K562 (cell line): ENCODE measurements at regions not wholly inside any gene's neighbourhood (a gene's known extent, or its start where the extent isn't known, plus 50 kb on each side); places are given as distances from the start of the nearest gene placed in this dataset.

Source experiments
- ATAC-seq: fragments of 200-7000 bp; cut with Tn5 transposase; 3 replicates; pipeline ENCODE4 v1.9.1; 2020; ENCODE audit warnings: moderate library complexity
- BruUV-seq: library from RNA; stranded (reverse); fragments of 400-500 nt; replicated peaks from 2 replicates; lab custom pipeline; 2021; lab: Mats Ljungman, UMichigan
- CTCF ChIA-PET: fragments of 300-600 bp; formaldehyde crosslinking; extraction: SDS; loops from one replicate; lab custom pipeline; 2021; ENCODE audit warnings: low intra/inter-chr PET ratio; lab: Yijun Ruan, JAX
- POLR2A ChIA-PET: fragments of 300-600, 350-650 bp; sonication (Branson Sonifier 250); formaldehyde crosslinking; extraction: SDS; loops from one replicate; lab custom pipeline; 2021; ENCODE audit warnings: antibody characterized with exemption, inconsistent platforms; lab: Yijun Ruan, JAX
- DNase-seq, 4 experiments: peaks; one replicate each; pipeline versions ENCODE4 v3.0.0 to v3.0.0-alpha.2; 2011 to 2018; ENCODE audit warnings: low spot score in 3 of 4, mixed read lengths in 3 of 4; ENCODE audit errors: extremely low read depth in 1 of 4
- FAIRE-seq: peaks from 2 replicates; lab custom pipeline; 2011; peaks lifted over from hg19 to GRCh38; lab: Jason Lieb, UNC
- H2AFZ ChIP-seq: 2 replicates; pipeline ENCODE4 v1.6.0; 2011; ENCODE audit warnings: low read depth, low read length, control low read depth, inconsistent platforms
- H3K27ac ChIP-seq: fragments of 200-600 bp; 3 replicates; pipeline ENCODE4 v1.8.0; 2011; ENCODE audit warnings: low read depth, mild to moderate bottlenecking, control low read depth, inconsistent platforms, low read length, moderate library complexity, mixed read lengths; ENCODE audit errors: extremely low read depth
- H3K27me3 ChIP-seq, 2 experiments: fragments of 300-600 bp in 1 of 2; 2 replicates in 1 of 2; 3 replicates in 1 of 2; pipeline versions ENCODE4 v1.6.0 to v1.8.0; 2011; ENCODE audit warnings: inconsistent platforms in 2 of 2, low read length in 2 of 2, mild to moderate bottlenecking in 1 of 2, mixed read lengths in 1 of 2, moderate library complexity in 1 of 2; ENCODE audit not compliant: control insufficient read depth in 2 of 2, insufficient read depth in 2 of 2
- H3K36me3 ChIP-seq: fragments of 300-600 bp; 3 replicates; pipeline ENCODE4 v1.8.0; 2011; ENCODE audit warnings: mild to moderate bottlenecking, low read length, inconsistent platforms; ENCODE audit not compliant: control insufficient read depth, insufficient read depth
- H3K4me1 ChIP-seq, 2 experiments: fragments of 200-600 bp in 1 of 2; replicated peaks in 1 of 2; 2 replicates in 1 of 2; 3 replicates in 1 of 2; pipeline versions ENCODE4 v1.5.1 to v1.8.0; 2011; ENCODE audit warnings: inconsistent platforms in 2 of 2, low read length in 2 of 2, mild to moderate bottlenecking in 1 of 2, mixed read lengths in 1 of 2, moderate library complexity in 1 of 2; ENCODE audit not compliant: control insufficient read depth in 2 of 2, insufficient read depth in 2 of 2
- H3K4me2 ChIP-seq: 2 replicates; pipeline ENCODE4 v1.6.1; 2011; ENCODE audit warnings: low read length, control low read depth, inconsistent platforms, mixed read lengths; ENCODE audit not compliant: insufficient read depth
- H3K4me3 ChIP-seq: fragments of 200-600 bp; sonication (generic), shearing (Covaris generic); 2 replicates; pipeline ENCODE4 v1.5.1; 2016; ENCODE audit warnings: control low read depth, inconsistent platforms
- H3K79me2 ChIP-seq: fragments of 200-600 bp; 3 replicates; pipeline ENCODE4 v1.8.0; 2011; ENCODE audit warnings: low read length, inconsistent platforms; ENCODE audit not compliant: control insufficient read depth, insufficient read depth
- H3K9ac ChIP-seq, 2 experiments: 2 replicates each; pipeline versions ENCODE4 v1.6.0 to v1.6.1; 2011; ENCODE audit warnings: low read depth in 2 of 2, low read length in 2 of 2, control low read depth in 1 of 2, inconsistent platforms in 1 of 2, mild to moderate bottlenecking in 1 of 2, mixed read lengths in 1 of 2; ENCODE audit not compliant: insufficient read depth in 1 of 2
- H3K9me1 ChIP-seq: one replicate; pipeline ENCODE4 v1.6.0; 2011; ENCODE audit warnings: inconsistent platforms, mild to moderate bottlenecking, low read length, moderate library complexity; ENCODE audit not compliant: control insufficient read depth, insufficient read depth
- H3K9me3 ChIP-seq: replicated peaks from 2 replicates; pipeline ENCODE4 v1.5.1; 2011; ENCODE audit warnings: low read depth, low read length, inconsistent platforms; ENCODE audit not compliant: control insufficient read depth, insufficient read depth
- H4K20me1 ChIP-seq: replicated peaks from 2 replicates; pipeline ENCODE4 v1.6.1; 2011; ENCODE audit warnings: low read length, inconsistent platforms, mixed read lengths; ENCODE audit not compliant: control insufficient read depth, insufficient read depth
- ETS2 ChIP-seq: IDR thresholded peaks from 2 replicates; pipeline ENCODE4 v1.6.1; 2016; ENCODE audit warnings: borderline replicate concordance, missing genetic modification characterization, mild to moderate bottlenecking, moderate library complexity, missing compliant biosample characterization; ENCODE audit not compliant: poor library complexity, severe bottlenecking
- HNRNPUL1 ChIP-seq: fragments of 200-400 bp; formaldehyde crosslinking; IDR thresholded peaks from 2 replicates; pipeline ENCODE4 v1.6.1; 2017; ENCODE audit warnings: low read length
- HSF4 ChIP-seq: fragments of 250-450 bp; sonication (Bioruptor Pico); IDR thresholded peaks from 2 replicates; pipeline ENCODE4 v2.1.2; 2022; ENCODE audit warnings: mild to moderate bottlenecking, moderate library complexity, borderline replicate concordance
- KLF1 ChIP-seq: fragments of 450-650 bp; IDR thresholded peaks from 2 replicates; pipeline ENCODE4 v1.6.1; 2016; ENCODE audit warnings: missing genetic modification characterization, missing compliant biosample characterization
- KLF16 ChIP-seq: IDR thresholded peaks from 2 replicates; pipeline ENCODE4 v1.6.1; 2016; ENCODE audit warnings: antibody characterized with exemption
- MEF2A ChIP-seq: IDR thresholded peaks from 2 replicates; pipeline ENCODE4 v1.6.1; 2011; ENCODE audit warnings: low read depth, mild to moderate bottlenecking, low read length, moderate library complexity; ENCODE audit not compliant: control insufficient read depth
- NR2F6 ChIP-seq: fragments of 450-650 bp; formaldehyde crosslinking; IDR thresholded peaks from 2 replicates; pipeline ENCODE4 v1.4.0; 2020; ENCODE audit warnings: mild to moderate bottlenecking
- SNIP1 ChIP-seq: fragments of 450-650 bp; IDR thresholded peaks from 2 replicates; pipeline ENCODE4 v1.7.1; 2017; ENCODE audit warnings: low read depth, mild to moderate bottlenecking
- SRSF3 ChIP-seq: fragments of 200-400 bp; formaldehyde crosslinking; IDR thresholded peaks from 2 replicates; pipeline ENCODE4 v1.6.1; 2016; ENCODE audit warnings: mild to moderate bottlenecking, low read length, moderate library complexity; ENCODE audit not compliant: insufficient read depth
- TAF7 ChIP-seq: fragments of 450-650 bp; IDR thresholded peaks from 2 replicates; pipeline ENCODE4 v1.6.1; 2016; ENCODE audit warnings: missing genetic modification characterization, missing compliant biosample characterization
- ZFPM2 ChIP-seq: fragments of 250-450 bp; sonication (Bioruptor Pico); IDR thresholded peaks from 2 replicates; pipeline ENCODE4 v1.5.1; 2022; ENCODE audit warnings: mild to moderate bottlenecking
- ZFX ChIP-seq: sonication (generic); formaldehyde crosslinking; IDR thresholded peaks from 2 replicates; pipeline ENCODE4 v1.8.0; 2022; ENCODE audit warnings: mild to moderate bottlenecking, missing genetic modification reagents, moderate library complexity
- ZNF143 ChIP-seq: sonication (generic); formaldehyde crosslinking; IDR thresholded peaks from 2 replicates; pipeline ENCODE4 v1.9.0; 2022; ENCODE audit warnings: mild to moderate bottlenecking, missing genetic modification reagents
- ZNF436 ChIP-seq: fragments of 250-450, 450-650 bp; sonication (Bioruptor Pico); formaldehyde crosslinking; IDR thresholded peaks from 2 replicates; pipeline ENCODE4 v1.7.0; 2020; ENCODE audit warnings: mild to moderate bottlenecking
- ZNF79 ChIP-seq: fragments of 250-450 bp; sonication (Bioruptor Pico); IDR thresholded peaks from 2 replicates; pipeline ENCODE4 v1.4.0; 2020; ENCODE audit warnings: low read depth, mild to moderate bottlenecking, moderate library complexity
- ZZZ3 ChIP-seq: fragments of 450-650 bp; IDR thresholded peaks from 2 replicates; pipeline ENCODE4 v1.6.1; 2016; ENCODE audit warnings: antibody characterized with exemption, mild to moderate bottlenecking, moderate library complexity
- WGBS: fragments of 100-300 bp; shearing (Covaris generic); methylation state at CpG from one replicate; pipeline ENCODE4 v1.1.6; 2016; ENCODE audit warnings: low coverage, mixed read lengths; ENCODE audit not compliant: insufficient coverage; ENCODE audit errors: missing lambda C conversion rate; 5-methylcytosine and 5-hydroxymethylcytosine counted together
- in situ Hi-C: fragments of 300-500 bp; cut with MboI; formaldehyde crosslinking; loops from 4 replicates; pipeline ENCODE4 v1.15.0; 2018; ENCODE audit warnings: inconsistent platforms, mixed read lengths
- intact Hi-C: fragments of 100-400 bp; cut with micrococcal nuclease; formaldehyde crosslinking; loops from 2 replicates; pipeline ENCODE4 v1.14.2; 2022
- TF ChIP-seq, protein P1 (sequence below): fragments of 450-650 bp; conservative IDR thresholded peaks from 2 replicates; pipeline ENCODE4 v1.6.1; 2016; ENCODE audit warnings: missing genetic modification characterization, low read depth, mild to moderate bottlenecking, control low read depth, missing compliant biosample characterization

DNA sequence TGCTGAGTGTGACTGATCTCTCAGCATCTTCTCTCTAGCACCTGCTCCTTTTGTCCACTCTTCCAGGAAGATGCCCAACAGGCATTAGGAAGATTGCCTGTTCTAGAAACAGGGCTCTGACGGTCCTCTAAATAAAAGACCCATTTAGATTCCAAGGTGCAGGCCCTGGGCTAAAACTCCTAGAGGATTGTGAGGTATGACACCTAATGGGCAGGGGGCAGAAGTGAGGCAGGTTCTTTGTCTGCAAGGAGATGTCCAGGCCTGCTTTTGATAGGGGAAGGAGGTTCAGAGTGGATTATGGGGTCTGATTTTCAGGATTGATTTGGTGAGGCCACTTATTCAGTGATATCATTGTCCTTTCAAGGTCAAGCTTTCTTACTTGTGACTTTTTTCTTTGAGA lies 140.8 kb upstream of the TRPC7 start (continued):
- TF ChIP-seq SRSF3: no peak
- no peak for TF ChIP-seq ZNF79 (CRISPR knock-in tag)
- no peak for TF ChIP-seq TAF7 (tag)
- no peak for TF ChIP-seq ZFPM2 (CRISPR knock-in tag)
- no peak for TF ChIP-seq ETS2 (tag)
- TF ChIP-seq HNRNPUL1: no peak
- TF ChIP-seq KLF16: no peak
- TF ChIP-seq HSF4: no peak
- TF ChIP-seq, all 486 proteins: peak for 0

- Histone ChIP-seq H3K79me2 (peaks cover 76% of the 10 kb centered on the region), H3K27ac (no peak overlapping the region), H3K9me3 (no peaks in the 10 kb centered on the region), H3K9ac (no peak overlapping the region), H3K4me1 (no peaks in the 10 kb centered on the region; a peak in 1 of 5 replicates), H3K9me1 (no peaks in the 10 kb centered on the region), H3K27me3 (no peaks in the 10 kb centered on the region), H3K4me3 (no peak overlapping the region), H4K20me1 (peaks cover 16% of the 10 kb centered on the region), H2AFZ (no peak overlapping the region), H3K4me2 (no peak overlapping the region), H3K36me3 (no peaks in the 10 kb centered on the region)
- no TSS peak for BruUV-seq
- POLR2A ChIA-PET: interaction anchor here (0.6 to 1.6 kb wide), 3 partner anchors 10 to 16 kb away, joined by 3 to 6 read pairs (median 4); no protein-coding TSS in a partner anchor
- peak; percentile 36 for ATAC-seq
- CTCF ChIA-PET: no interaction called here
- no CpG with 5 or more reads among the region's 1 CpG for WGBS
- in situ Hi-C loops: no loop called here
- no peak for FAIRE-seq
- intact Hi-C loops: no loop called here
- no peak for DNase-seq
- TF ChIP-seq ZNF143 (no peak), MEF2A (no peak), ZNF436 (CRISPR knock-in tag) (no peak), ZFX (CRISPR knock-in tag) (no peak), NR2F6 (CRISPR knock-in tag) (no peak), SNIP1 (no peak), ZZZ3 (no peak), KLF1 (no peak)
- TF ChIP-seq, protein P1, sequence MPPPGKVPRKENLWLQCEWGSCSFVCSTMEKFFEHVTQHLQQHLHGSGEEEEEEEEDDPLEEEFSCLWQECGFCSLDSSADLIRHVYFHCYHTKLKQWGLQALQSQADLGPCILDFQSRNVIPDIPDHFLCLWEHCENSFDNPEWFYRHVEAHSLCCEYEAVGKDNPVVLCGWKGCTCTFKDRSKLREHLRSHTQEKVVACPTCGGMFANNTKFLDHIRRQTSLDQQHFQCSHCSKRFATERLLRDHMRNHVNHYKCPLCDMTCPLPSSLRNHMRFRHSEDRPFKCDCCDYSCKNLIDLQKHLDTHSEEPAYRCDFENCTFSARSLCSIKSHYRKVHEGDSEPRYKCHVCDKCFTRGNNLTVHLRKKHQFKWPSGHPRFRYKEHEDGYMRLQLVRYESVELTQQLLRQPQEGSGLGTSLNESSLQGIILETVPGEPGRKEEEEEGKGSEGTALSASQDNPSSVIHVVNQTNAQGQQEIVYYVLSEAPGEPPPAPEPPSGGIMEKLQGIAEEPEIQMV (tag): no peak
Observed at GRCh38 chr5:136501133-136501532, 135.8 kb upstream of the TRPC7 start.
